HepG2 (cell line): ENCODE measurements at regions not wholly inside any gene's neighbourhood (a gene's known extent, or its start where the extent isn't known, plus 50 kb on each side); places are given as distances from the start of the nearest gene placed in this dataset.

Source experiments
- CTCF ChIP-seq: sonication (generic); formaldehyde crosslinking; IDR thresholded peaks from 2 replicates; pipeline ENCODE4 v1.5.0; 2020; ENCODE audit warnings: mild to moderate bottlenecking, missing genetic modification reagents, moderate library complexity
- EP300 ChIP-seq, 3 experiments: sonication (generic) in 1 of 3; formaldehyde crosslinking in 1 of 3; IDR thresholded peaks; 2 replicates each; pipeline versions ENCODE4 v1.5.1 to v1.6.1; 2011 to 2020; ENCODE audit warnings: low read depth in 2 of 3, low read length in 2 of 3, borderline replicate concordance in 1 of 3, improper control_type of control experiment in 1 of 3, mild to moderate bottlenecking in 1 of 3, missing genetic modification reagents in 1 of 3, moderate library complexity in 1 of 3
- TEF ChIP-seq: sonication (generic); formaldehyde crosslinking; IDR thresholded peaks from 2 replicates; pipeline ENCODE4 v1.5.0; 2020; ENCODE audit warnings: missing genetic modification reagents
- ZNF773 ChIP-seq: sonication (generic); formaldehyde crosslinking; IDR thresholded peaks from 2 replicates; pipeline ENCODE4 v1.4.0; 2020; ENCODE audit warnings: missing genetic modification reagents, borderline replicate concordance
- ZSCAN12 ChIP-seq: sonication (generic); formaldehyde crosslinking; IDR thresholded peaks from 2 replicates; pipeline ENCODE4 v1.9.0; 2021; ENCODE audit warnings: mild to moderate bottlenecking, missing genetic modification reagents
- TF ChIP-seq, protein P1 (sequence below): sonication (generic); formaldehyde crosslinking; IDR thresholded peaks from 2 replicates; pipeline ENCODE4 v1.8.0; 2022; ENCODE audit warnings: missing genetic modification reagents, mild to moderate bottlenecking, inconsistent platforms, borderline replicate concordance

DNA sequence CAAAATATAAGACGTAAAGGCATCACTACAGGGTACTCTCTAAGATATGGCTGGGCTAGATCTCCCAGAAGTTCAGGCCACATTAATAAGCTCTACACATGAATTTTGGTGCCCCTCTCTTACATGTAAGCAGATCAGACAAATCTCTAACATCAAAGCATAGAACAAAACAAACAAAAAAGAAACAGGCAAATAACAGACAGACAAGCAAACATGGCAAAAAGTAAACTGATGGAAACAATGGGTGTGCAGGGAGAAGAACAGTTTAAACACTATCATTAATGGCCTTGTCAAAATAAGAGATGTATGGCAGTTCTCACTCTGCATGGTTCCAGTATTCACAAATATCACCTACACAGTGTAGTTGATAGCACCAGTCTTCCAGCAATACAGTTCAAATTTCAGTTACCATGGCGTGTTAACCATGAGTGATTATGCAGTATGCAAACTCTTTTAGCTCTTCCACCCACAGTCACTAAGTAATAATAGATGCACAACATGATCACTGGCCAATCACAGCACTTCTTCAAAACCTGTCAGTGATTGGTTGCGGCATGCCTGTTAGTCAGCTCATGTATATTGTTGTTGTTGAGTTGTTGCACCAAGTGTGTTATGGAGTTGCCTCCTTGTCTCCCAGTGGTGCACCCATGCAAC, 110.7 kb upstream of the TLR3 start:
- TF ChIP-seq ZNF773 (CRISPR knock-in tag) (no peak), ZSCAN12 (CRISPR knock-in tag) (no peak), TEF (CRISPR knock-in tag) (no peak), CTCF (CRISPR knock-in tag) (no peak), EP300 (IDR thresholded peaks at IDR 0.05; ENCODE audit: low read depth in 2 of 2, low read length in 2 of 2) (no peak), EP300 (CRISPR knock-in tag; IDR thresholded peaks at IDR 0.05; ENCODE audit: borderline replicate concordance) (no peak)
- TF ChIP-seq, protein P1, sequence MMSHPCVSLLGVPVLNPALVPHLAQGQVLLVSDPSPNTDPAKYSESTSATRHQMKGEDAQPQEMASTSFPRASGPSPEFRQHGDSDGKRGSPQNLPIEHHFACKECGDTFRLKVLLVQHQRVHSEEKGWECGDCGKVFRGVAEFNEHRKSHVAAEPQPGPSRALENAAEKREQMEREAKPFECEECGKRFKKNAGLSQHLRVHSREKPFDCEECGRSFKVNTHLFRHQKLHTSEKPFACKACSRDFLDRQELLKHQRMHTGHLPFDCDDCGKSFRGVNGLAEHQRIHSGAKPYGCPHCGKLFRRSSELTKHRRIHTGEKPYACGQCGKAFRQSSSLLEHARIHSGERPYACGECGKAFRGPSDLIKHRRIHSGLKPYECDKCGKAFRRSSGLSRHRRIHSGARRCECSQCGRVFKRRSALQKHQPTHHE, result no peak
